VCaP (cell line): ENCODE measurements at regions not wholly inside any gene's neighbourhood (a gene's known extent, or its start where the extent isn't known, plus 50 kb on each side); places are given as distances from the start of the nearest gene placed in this dataset.

Experiments
- H3K27ac ChIP-seq: fragments of 450-650 bp; 2 replicates; pipeline ENCODE4 v1.5.1; 2017
- CTCF ChIP-seq: fragments of 450-650 bp; conservative IDR thresholded peaks from 2 replicates; pipeline ENCODE4 v1.5.1; 2017; ENCODE audit warnings: mild to moderate bottlenecking, moderate library complexity

- H3K27ac ChIP-seq, result no peak overlapping the region
- no peak for TF ChIP-seq CTCF
These were observed 237.0 kb downstream of the IKZF2 start for GRCh38 chr2:212914392-212914791.

- no peak for TF ChIP-seq CTCF
- peak overlapping the region; percentile 43; the same call in 1 of the 2 replicates for H3K27ac ChIP-seq
These were observed 237.6 kb downstream of the IKZF2 start for GRCh38 chr2:212913640-212914306.

GRCh38 chr2:212912445-212913103 is 238.8 kb downstream of the IKZF2 start:
- H3K27ac ChIP-seq, result peak overlapping the region; percentile 43
- TF ChIP-seq CTCF, result no peak

- no peak for TF ChIP-seq CTCF
- peak overlapping the region; percentile 43; the same call in 1 of the 2 replicates for H3K27ac ChIP-seq
These were observed 240.4 kb downstream of the IKZF2 start for GRCh38 chr2:212911011-212911410.

- H3K27ac ChIP-seq, result no peak overlapping the region
- TF ChIP-seq CTCF, result no peak
These were observed 242.6 kb downstream of the IKZF2 start for GRCh38 chr2:212908682-212909435.

GRCh38 chr2:212908031-212908430 is 243.4 kb downstream of the IKZF2 start:
- TF ChIP-seq CTCF, result no peak

GRCh38 chr2:212906620-212907019 is 244.8 kb downstream of the IKZF2 start:
- TF ChIP-seq CTCF, result no peak

More at GRCh38 chr2:212908031-212908430, 243.4 kb downstream of the IKZF2 start:
- no peak overlapping the region for H3K27ac ChIP-seq

More at GRCh38 chr2:212906620-212907019, 244.8 kb downstream of the IKZF2 start:
- H3K27ac ChIP-seq, result peak overlapping the region; percentile 80
